Nephron (organoid): ENCODE measurements at regions not wholly inside any gene's neighbourhood (a gene's known extent, or its start where the extent isn't known, plus 50 kb on each side); places are given as distances from the start of the nearest gene placed in this dataset.

ENCODE experiments used
- H3K27ac Mint-ChIP-seq, 3 experiments: 2 replicates each; pipeline ENCODE4 v1.8.0; 2020; ENCODE audit warnings: mixed read lengths in 3 of 3, mild to moderate bottlenecking in 2 of 3, moderate library complexity in 1 of 3
- H3K27me3 Mint-ChIP-seq: 2 replicates; pipeline ENCODE4 v1.8.0; 2021; ENCODE audit warnings: low read depth, mild to moderate bottlenecking, moderate library complexity, mixed read lengths
- H3K36me3 Mint-ChIP-seq: 2 replicates; pipeline ENCODE4 v1.8.0; 2020; ENCODE audit warnings: low read depth, mixed read lengths
- H3K4me1 Mint-ChIP-seq: 2 replicates; pipeline ENCODE4 v1.8.0; 2020; ENCODE audit warnings: mixed read lengths
- H3K4me3 Mint-ChIP-seq, 3 experiments: 2 replicates each; pipeline ENCODE4 v1.8.0; 2020; ENCODE audit warnings: mild to moderate bottlenecking in 3 of 3, mixed read lengths in 3 of 3, moderate library complexity in 2 of 3
- H3K9me3 Mint-ChIP-seq: 2 replicates; pipeline ENCODE4 v1.8.0; 2020; ENCODE audit warnings: mixed read lengths
- CTCF ChIP-seq, 3 experiments: fragments of 200-600 bp; sonication (generic); IDR thresholded peaks; one replicate each; pipeline ENCODE4 v1.5.0; 2021; ENCODE audit warnings: antibody characterized with exemption in 3 of 3; ENCODE audit not compliant: unreplicated experiment in 3 of 3

DNA sequence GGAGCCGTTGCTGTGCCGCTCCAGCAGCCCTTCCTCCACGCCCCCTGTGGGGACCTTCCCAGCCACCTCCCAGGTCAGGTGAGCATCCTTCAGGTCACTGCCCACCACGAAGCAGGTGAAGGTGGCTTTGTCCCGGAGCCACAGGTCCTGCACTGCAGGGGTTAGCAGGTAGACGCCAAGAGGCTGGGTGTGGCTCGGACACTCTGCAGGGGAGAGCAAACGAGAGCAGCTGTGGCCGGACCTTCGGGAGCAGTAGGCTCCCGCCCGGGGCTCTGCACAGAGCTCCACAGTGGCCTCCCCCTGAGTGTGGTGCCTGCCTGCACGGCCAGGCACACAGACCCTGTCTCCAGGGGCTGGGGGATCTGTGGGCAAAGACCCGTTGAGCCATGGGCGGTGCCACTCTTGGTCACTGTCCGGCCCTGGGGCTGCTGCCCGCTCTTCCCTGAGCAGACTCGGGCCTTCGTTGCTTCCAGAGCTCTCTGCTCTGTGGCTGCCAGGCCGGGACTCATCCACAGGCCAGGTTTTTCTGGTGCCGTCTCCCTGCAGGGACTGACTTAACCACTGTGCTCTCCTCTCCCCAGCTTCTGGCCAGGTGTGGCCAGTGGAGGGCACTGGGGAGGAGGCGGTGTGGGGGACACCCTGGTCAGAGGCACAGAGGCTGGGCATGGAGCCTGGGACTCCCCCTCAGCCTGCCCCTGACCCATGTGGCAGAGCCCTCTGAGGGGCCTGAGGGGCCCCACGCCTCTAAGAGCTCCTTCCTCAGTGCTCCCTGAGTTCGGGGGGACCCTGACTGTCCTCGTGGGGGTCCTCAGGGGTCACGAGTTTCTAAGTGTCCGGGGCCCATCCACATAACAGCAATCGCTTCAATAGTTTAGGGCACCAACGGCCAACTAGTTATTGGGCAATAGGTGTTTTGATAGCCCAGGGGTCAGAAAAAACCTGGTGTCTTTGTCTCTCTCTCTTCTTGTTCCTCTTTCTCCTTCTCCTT lies 314.9 kb downstream of the TMEM121 start:
- Mint-ChIP-seq H3K27me3 (no peaks in the 10 kb centered on the region), H3K4me3 (no peak overlapping the region), H3K9me3 (peaks cover 45% of the 10 kb centered on the region), H3K27ac (no peak overlapping the region), H3K4me1 (no peaks in the 10 kb centered on the region), H3K36me3 (peaks cover 16% of the 10 kb centered on the region)
- TF ChIP-seq CTCF (IDR thresholded peaks at IDR 0.05; ENCODE audit: unreplicated experiment in 3 of 3) = no peak

DNA sequence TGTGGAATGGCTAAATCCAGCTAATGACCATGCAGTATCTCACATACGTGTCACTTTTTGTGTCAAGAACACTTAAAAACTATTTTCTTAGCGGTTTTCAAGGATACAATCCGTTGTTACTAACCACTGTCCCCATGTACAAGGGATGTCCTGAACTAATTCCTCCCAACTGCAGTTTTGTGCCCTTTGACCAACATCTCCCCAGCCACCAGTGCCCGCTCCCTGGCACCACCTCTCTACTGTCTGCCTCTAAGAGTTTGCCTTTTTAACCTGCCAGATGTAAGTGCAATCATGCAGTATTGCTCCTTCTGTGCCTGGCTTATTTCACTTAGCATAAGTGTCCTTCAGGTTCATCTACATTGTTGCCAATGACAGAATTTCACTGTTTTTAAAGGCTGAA lies 315.7 kb downstream of the TMEM121 start:
- Mint-ChIP-seq H3K36me3 (peaks cover 21% of the 10 kb centered on the region), H3K9me3 (peaks cover 48% of the 10 kb centered on the region), H3K27me3 (no peaks in the 10 kb centered on the region), H3K4me3 (no peak overlapping the region), H3K27ac (no peak overlapping the region), H3K4me1 (no peaks in the 10 kb centered on the region)
- no peak for TF ChIP-seq CTCF (IDR thresholded peaks at IDR 0.05; ENCODE audit: unreplicated experiment in 3 of 3)

DNA sequence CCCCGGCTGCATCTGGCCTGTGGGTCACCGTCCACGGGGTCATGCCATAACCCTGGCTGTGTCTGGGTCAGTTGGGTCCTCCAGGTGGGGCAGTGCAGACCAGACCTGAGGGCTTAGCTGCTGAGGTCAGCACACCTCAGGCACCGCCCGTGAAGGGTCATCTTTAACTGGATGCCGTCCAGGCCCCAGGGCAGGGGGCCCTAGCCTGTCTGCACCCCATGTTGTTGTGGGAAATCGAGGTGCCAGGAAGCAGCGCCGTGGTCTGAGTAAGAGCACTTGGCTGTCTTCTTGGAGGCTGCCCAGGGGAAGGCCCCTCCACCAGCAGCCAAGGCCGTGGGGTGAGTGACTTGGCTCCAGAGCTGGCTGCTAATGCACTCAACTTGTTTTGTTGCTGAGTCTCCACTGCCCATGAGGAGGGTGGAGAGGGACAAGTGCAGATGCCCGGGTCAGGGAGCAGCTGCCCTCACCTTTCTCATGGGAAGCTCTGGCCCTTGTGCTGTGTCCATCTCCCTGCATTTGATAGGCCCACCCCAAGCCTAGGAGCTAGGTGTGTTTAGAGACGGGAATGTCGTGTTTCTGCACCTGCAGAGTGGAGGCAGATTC lies 317.2 kb downstream of the TMEM121 start:
- H3K4me1 Mint-ChIP-seq = no peaks in the 10 kb centered on the region
- no peak overlapping the region for H3K4me3 Mint-ChIP-seq
- TF ChIP-seq CTCF (IDR thresholded peaks at IDR 0.05; ENCODE audit: unreplicated experiment in 3 of 3) = no peak
- peaks cover 45% of the 10 kb centered on the region for H3K9me3 Mint-ChIP-seq
- peaks cover 18% of the 10 kb centered on the region for H3K36me3 Mint-ChIP-seq
- no peak overlapping the region for H3K27ac Mint-ChIP-seq
- no peaks in the 10 kb centered on the region for H3K27me3 Mint-ChIP-seq

- no peak for TF ChIP-seq CTCF (IDR thresholded peaks at IDR 0.05; ENCODE audit: unreplicated experiment in 3 of 3)
- Mint-ChIP-seq H3K4me3 (no peak overlapping the region), H3K27me3 (no peaks in the 10 kb centered on the region), H3K9me3 (peaks cover 50% of the 10 kb centered on the region), H3K36me3 (peaks cover 18% of the 10 kb centered on the region), H3K4me1 (no peaks in the 10 kb centered on the region), H3K27ac (no peak overlapping the region)
Measured at GRCh38 chr14:105844047-105844630, 317.8 kb downstream of the TMEM121 start.

DNA sequence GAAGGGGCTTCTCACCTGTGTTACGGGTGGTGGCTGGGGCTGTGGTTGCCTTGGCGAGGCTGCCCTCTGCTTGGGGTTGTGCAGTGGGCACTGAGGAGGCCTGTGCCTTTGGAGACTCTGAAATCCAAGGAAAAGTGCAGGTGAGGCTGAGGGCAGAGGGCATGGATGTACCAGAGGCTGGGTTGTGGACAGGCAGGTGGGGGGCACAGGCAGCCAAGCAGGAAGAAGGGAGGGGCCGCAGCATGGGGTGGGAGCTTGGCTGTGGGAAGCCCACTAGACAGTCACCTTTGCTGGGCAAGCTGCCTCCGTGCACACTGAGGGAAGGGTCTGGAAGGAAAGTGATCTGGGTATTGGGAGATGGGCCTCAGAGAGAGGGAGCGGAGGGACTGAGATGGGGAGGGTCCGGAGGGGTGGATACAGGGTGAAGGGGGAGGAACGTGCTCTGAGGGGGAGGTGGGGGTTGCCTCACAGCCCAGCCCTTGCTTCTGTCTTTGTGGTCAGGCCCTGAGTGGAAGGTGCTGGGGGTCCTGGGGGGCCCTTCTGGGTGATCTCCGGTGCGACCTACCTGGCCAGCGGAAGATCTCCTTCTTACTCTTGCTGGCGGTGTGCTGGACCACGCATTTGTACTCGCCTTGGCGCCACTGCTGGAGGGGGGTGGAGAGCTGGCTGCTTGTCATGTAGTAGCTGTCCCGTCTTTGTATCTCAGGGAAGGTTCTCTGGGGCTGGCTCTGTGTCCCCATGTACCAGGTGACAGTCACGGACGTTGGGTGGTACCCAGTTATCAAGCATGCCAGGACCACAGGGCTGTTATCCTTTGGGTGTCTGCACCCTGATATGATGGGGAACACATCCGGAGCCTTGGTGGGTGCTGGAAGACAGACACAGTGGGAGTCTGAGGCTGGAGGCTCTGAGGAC lies 318.7 kb downstream of the TMEM121 start:
- no peak overlapping the region for H3K4me3 Mint-ChIP-seq

More for the DNA sequence above, 318.7 kb downstream of the TMEM121 start:
- no peak for TF ChIP-seq CTCF (IDR thresholded peaks at IDR 0.05; ENCODE audit: unreplicated experiment in 3 of 3)
- Mint-ChIP-seq H3K27ac (no peak overlapping the region), H3K9me3 (peaks cover 51% of the 10 kb centered on the region), H3K4me1 (no peaks in the 10 kb centered on the region), H3K36me3 (peaks cover 18% of the 10 kb centered on the region), H3K27me3 (no peaks in the 10 kb centered on the region)
